Testis (tissue), 2 donors: ENCODE measurements at regions not wholly inside any gene's neighbourhood (a gene's known extent, or its start where the extent isn't known, plus 50 kb on each side); places are given as distances from the start of the nearest gene placed in this dataset.

Experiments used
- DNase-seq: peaks from one replicate; pipeline ENCODE4 v3.0.0-alpha.2; 2019
- H3K27ac ChIP-seq, 2 donors: fragments of 200-600 bp; sonication (generic); one replicate each; pipeline ENCODE4 v1.5.1; 2019
- H3K27me3 ChIP-seq: fragments of 200-600 bp; sonication (generic); one replicate; pipeline ENCODE4 v1.5.1; 2019
- H3K36me3 ChIP-seq: fragments of 200-600 bp; sonication (generic); one replicate; pipeline ENCODE4 v1.5.1; 2017; ENCODE audit warnings: low read depth; ENCODE audit errors: missing control alignments
- H3K4me1 ChIP-seq: fragments of 200-600 bp; sonication (generic); one replicate; pipeline ENCODE4 v1.5.1; 2019
- H3K4me3 ChIP-seq, 2 donors: fragments of 200-600 bp; sonication (generic); one replicate each; pipeline ENCODE4 v1.5.1; 2017 to 2019
- H3K9me3 ChIP-seq: fragments of 200-600 bp; sonication (generic); one replicate; pipeline ENCODE4 v1.5.1; 2017
- CTCF ChIP-seq, 3 experiments: fragments of 450-650 bp in 2 of 3; fragments of 200-600 bp in 1 of 3; sonication (generic) in 1 of 3; IDR thresholded peaks; one replicate each; pipeline ENCODE4 v1.5.1; 2016 to 2019; ENCODE audit warnings: antibody characterized with exemption in 3 of 3, mild to moderate bottlenecking in 2 of 3, moderate library complexity in 1 of 3
- POLR2A ChIP-seq: fragments of 450-650 bp; IDR thresholded peaks from one replicate; pipeline ENCODE4 v1.6.1; 2017; ENCODE audit warnings: antibody characterized with exemption, mild to moderate bottlenecking, moderate library complexity
- WGBS, 2 donors: methylation state at CpG; one replicate each; pipeline ENCODE4 v1.1.5; 2018; 5-methylcytosine and 5-hydroxymethylcytosine counted together
- intact Hi-C: fragments of 100-400 bp; cut with DNase I; formaldehyde crosslinking; loops from one replicate; pipeline ENCODE4 v1.15.1; 2023; ENCODE audit warnings: low total_unique reads

DNA sequence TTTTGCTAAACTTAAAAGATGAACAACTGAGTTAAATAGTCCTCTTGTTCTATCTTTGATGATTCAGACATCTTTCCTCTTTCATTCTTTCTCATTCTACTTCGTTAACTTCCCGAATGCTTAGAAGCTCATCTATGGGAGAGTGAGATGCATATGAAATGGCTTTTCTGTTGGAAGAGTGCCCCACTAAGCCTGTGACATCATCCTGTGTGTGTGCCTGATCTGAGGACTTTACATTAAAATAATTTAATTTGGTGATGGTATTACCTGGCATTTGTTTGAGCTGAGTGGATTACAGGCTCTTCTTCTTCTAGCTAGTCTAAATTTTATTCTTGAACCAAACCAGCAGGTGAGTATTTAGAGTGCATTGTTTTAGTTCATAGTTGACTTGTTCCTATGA is 626.5 kb downstream of the QKI start:
- 84 to 94% methylated on average over 2 of the region's 2 CpGs for WGBS, 2 donors
- Histone ChIP-seq H3K4me1 (no peaks in the 10 kb centered on the region), H3K4me3 (no peak overlapping the region), H3K27me3 (no peaks in the 10 kb centered on the region), H3K9me3 (no peaks in the 10 kb centered on the region), H3K36me3 (no peaks in the 10 kb centered on the region), H3K27ac (no peak overlapping the region)
- TF ChIP-seq CTCF (IDR thresholded peaks at IDR 0.05) (no peak), POLR2A (no peak)
- DNase-seq: no peak
- intact Hi-C loops: no loop called here

- intact Hi-C loops: no loop called here
- TF ChIP-seq CTCF (IDR thresholded peaks at IDR 0.05): no peak
- no peak for TF ChIP-seq POLR2A
- H3K36me3 ChIP-seq: no peaks in the 10 kb centered on the region
- no peak overlapping the region for H3K27ac ChIP-seq
- WGBS, 2 donors: 71 to 77% methylated on average over 3 to 19 of the region's 19 CpGs
- H3K4me3 ChIP-seq: peak overlapping the region; percentile 25 to 47
- H3K27me3 ChIP-seq: no peaks in the 10 kb centered on the region
- DNase-seq: peak; percentile 74
- H3K9me3 ChIP-seq: no peaks in the 10 kb centered on the region
- H3K4me1 ChIP-seq: no peaks in the 10 kb centered on the region
Observed at GRCh38 chr6:164039954-164040375, 625.4 kb downstream of the QKI start.

DNA sequence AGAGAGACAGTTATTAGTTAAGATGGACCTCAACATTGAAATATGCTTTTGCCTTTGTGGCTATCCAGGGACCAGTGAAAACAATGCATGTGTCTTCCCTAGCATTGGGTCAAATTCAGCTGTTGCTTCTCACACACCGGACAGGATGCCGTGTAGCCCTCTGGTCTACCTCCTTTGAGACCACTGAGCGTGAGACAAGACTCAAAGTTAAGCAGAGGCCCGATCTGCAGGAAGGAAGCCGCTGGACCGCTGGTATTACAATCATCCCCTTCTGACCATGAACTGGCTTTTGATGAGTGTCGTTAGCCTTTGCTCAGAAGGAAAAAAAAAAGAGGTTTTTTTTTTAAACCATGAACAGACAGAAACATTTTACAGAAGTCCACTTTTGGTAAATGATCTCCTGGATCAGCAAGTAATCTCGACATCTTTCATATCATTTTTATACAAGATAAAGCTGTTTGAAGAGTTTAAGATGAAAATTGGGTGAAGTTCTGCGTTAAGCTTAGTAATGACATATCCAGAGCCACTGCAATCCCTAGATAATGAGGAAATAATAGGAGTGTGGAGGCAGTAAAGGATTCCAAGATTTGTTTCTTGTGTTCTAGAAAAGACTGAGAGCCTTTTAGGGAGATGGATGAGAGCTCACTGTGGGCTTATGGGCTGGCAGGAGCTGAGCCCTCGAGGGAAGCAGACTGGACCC is 622.8 kb downstream of the QKI start:
- 77 to 81% methylated on average over 10 of the region's 10 CpGs for WGBS, 2 donors
- H3K4me3 ChIP-seq: no peak overlapping the region
- H3K4me1 ChIP-seq: no peaks in the 10 kb centered on the region
- DNase-seq: no peak
- H3K27ac ChIP-seq: no peak overlapping the region
- intact Hi-C loops: no loop called here
- no peaks in the 10 kb centered on the region for H3K27me3 ChIP-seq
- no peaks in the 10 kb centered on the region for H3K36me3 ChIP-seq
- no peaks in the 10 kb centered on the region for H3K9me3 ChIP-seq
- no peak for TF ChIP-seq CTCF (IDR thresholded peaks at IDR 0.05)
- TF ChIP-seq POLR2A: no peak

DNA sequence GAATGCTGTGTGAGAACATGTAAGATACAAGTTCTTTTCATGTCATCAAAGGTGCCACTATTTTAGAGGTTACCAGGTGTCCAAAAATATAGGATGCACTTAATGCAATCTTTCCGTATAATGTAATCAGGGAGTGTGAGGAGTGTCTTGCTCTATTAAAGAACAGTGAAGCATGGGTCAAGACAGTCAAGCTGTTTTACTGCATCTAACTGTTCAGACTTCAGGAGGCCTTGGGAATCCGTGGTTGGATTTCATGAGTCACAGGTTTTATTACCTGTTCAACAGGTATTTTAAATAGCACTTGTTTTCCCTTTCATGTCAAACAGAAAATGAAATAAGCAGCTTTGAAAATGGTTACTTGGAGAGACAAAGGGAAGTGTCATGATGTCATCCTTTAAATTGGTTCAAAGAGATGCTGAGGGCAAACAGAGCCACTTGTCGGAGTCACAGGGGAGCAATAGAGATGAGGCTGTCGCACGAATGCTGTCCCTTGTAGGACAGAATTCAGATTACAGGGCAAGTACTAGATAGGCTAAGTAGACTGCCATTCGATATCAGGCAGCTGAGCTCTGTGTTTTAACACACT is 621.5 kb downstream of the QKI start:
- 77 to 87% methylated on average over 6 of the region's 6 CpGs for WGBS, 2 donors
- Histone ChIP-seq H3K9me3 (no peaks in the 10 kb centered on the region), H3K27ac (no peak overlapping the region), H3K4me1 (no peaks in the 10 kb centered on the region), H3K36me3 (no peaks in the 10 kb centered on the region), H3K4me3 (no peak overlapping the region), H3K27me3 (no peaks in the 10 kb centered on the region)
- TF ChIP-seq POLR2A: no peak
- TF ChIP-seq CTCF (IDR thresholded peaks at IDR 0.05): no peak
- intact Hi-C loops: no loop called here
- no peak for DNase-seq

DNA sequence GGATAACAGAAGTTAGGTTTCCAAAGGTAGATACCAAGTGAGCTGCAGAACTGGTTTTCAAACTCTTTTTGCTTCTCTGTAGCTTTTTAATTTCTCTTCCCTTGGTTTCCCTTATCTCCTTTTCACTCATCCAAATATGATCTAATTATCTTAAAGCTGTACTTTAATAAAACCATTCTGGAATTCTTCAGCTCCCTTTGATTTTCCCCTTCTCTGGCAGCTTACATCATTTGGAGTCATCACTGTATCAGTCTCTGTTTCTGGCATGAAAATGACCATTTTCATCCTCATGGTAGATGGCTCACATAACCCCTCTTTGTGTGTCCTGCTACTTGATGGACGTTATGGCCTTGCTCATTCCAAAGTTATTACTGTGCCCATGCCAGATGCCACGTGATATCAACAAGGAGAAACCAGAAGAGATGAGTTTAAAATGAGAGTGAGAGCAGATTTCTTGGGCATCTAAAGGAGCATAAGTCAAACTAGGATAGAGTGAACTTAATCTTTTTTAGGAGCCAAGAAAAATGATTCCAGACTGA is 620.2 kb downstream of the QKI start:
- Histone ChIP-seq H3K36me3 (no peaks in the 10 kb centered on the region), H3K9me3 (no peaks in the 10 kb centered on the region), H3K27ac (no peak overlapping the region), H3K4me3 (no peak overlapping the region), H3K27me3 (no peaks in the 10 kb centered on the region), H3K4me1 (no peaks in the 10 kb centered on the region)
- DNase-seq: no peak
- intact Hi-C loops: no loop called here
- TF ChIP-seq POLR2A: no peak
- TF ChIP-seq CTCF (IDR thresholded peaks at IDR 0.05): no peak
- 51 to 67% methylated on average over 2 of the region's 2 CpGs for WGBS, 2 donors
